Esophagus squamous epithelium (tissue), 4 donors: ENCODE measurements at regions not wholly inside any gene's neighbourhood (a gene's known extent, or its start where the extent isn't known, plus 50 kb on each side); places are given as distances from the start of the nearest gene placed in this dataset.

Source experiments
- POLR2A ChIP-seq, 4 donors: fragments of 450-650 bp; IDR thresholded peaks; one replicate each; pipeline ENCODE4 v1.6.1; 2017; ENCODE audit warnings: antibody characterized with exemption in 4 of 4, mild to moderate bottlenecking in 4 of 4, moderate library complexity in 3 of 4
- TF ChIP-seq, protein P1 (sequence below), 6 experiments: fragments of 450-650 bp in 4 of 6; fragments of 200-600 bp in 2 of 6; sonication (generic) in 2 of 6; IDR thresholded peaks; one replicate each; pipeline ENCODE4 v1.5.1; 2016 to 2019; ENCODE audit warnings: antibody characterized with exemption in 6 of 6, mild to moderate bottlenecking in 4 of 6, moderate library complexity in 4 of 6

DNA sequence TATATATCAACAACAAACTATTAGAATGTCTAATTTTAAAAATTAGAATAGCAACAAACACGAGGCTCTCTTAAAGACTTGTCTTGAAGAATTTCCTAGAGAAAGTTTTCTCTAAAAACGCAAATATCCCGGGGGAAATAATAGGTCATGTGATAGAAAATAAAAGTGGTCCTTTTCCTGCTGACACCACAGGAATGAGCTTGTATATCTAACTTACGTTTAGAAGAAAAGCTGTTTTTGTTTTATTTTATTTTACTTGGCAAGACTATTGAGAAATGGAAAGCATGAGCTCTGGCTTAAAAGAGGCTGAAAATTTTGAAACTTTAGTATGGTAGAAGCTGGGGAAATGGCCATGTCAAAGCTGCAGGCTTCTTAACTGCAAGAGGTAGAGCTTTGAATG, 465.0 kb downstream of the AGTPBP1 start:
- TF ChIP-seq, protein P1, sequence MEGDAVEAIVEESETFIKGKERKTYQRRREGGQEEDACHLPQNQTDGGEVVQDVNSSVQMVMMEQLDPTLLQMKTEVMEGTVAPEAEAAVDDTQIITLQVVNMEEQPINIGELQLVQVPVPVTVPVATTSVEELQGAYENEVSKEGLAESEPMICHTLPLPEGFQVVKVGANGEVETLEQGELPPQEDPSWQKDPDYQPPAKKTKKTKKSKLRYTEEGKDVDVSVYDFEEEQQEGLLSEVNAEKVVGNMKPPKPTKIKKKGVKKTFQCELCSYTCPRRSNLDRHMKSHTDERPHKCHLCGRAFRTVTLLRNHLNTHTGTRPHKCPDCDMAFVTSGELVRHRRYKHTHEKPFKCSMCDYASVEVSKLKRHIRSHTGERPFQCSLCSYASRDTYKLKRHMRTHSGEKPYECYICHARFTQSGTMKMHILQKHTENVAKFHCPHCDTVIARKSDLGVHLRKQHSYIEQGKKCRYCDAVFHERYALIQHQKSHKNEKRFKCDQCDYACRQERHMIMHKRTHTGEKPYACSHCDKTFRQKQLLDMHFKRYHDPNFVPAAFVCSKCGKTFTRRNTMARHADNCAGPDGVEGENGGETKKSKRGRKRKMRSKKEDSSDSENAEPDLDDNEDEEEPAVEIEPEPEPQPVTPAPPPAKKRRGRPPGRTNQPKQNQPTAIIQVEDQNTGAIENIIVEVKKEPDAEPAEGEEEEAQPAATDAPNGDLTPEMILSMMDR (IDR thresholded peaks at IDR 0.05): no peak
- no peak for TF ChIP-seq POLR2A (IDR thresholded peaks at IDR 0.05)
